ENCODE measurements at regions not wholly inside any gene's neighbourhood (a gene's known extent, or its start where the extent isn't known, plus 50 kb on each side); places are given as distances from the start of the nearest gene placed in this dataset.

DNA sequence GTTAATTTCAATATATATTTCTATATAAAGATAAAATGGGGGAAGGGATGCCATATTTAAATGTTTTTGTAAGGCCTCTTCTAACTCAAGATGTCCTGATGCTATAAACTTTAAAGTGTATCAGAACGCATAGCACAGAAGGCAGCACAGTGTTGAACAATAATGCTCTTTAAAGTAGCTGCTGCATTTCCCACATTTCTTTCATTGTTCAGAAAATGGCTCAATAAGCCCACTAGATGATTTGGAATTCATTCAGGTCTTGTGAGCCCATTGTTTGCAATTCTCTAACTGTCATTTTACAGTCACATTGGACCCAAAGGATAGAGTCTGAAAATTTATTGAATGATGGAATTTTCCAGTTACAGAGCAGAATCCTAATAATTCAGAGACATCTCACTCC, 64.0 kb upstream of the PCED1B start:
- no peak overlapping the region for H3K9ac ChIP-seq (ENCODE audit: low read depth in 2 of 2, low read length in 2 of 2)
- intact Hi-C loops (cut with DNase I), result no loop called here
- H3K9me3 ChIP-seq, result no peaks in the 10 kb centered on the region
- H3K4me1 ChIP-seq, result no peaks in the 10 kb centered on the region
- DNase-seq, result no peak
- no peaks in the 10 kb centered on the region for H3K36me3 ChIP-seq
- H3K27ac ChIP-seq, result no peak overlapping the region
- H3K27me3 ChIP-seq, result no peaks in the 10 kb centered on the region
- TF ChIP-seq, protein P1, sequence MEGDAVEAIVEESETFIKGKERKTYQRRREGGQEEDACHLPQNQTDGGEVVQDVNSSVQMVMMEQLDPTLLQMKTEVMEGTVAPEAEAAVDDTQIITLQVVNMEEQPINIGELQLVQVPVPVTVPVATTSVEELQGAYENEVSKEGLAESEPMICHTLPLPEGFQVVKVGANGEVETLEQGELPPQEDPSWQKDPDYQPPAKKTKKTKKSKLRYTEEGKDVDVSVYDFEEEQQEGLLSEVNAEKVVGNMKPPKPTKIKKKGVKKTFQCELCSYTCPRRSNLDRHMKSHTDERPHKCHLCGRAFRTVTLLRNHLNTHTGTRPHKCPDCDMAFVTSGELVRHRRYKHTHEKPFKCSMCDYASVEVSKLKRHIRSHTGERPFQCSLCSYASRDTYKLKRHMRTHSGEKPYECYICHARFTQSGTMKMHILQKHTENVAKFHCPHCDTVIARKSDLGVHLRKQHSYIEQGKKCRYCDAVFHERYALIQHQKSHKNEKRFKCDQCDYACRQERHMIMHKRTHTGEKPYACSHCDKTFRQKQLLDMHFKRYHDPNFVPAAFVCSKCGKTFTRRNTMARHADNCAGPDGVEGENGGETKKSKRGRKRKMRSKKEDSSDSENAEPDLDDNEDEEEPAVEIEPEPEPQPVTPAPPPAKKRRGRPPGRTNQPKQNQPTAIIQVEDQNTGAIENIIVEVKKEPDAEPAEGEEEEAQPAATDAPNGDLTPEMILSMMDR (IDR thresholded peaks at IDR 0.05), result no peak
- no peak overlapping the region for H3K4me3 ChIP-seq

DNA sequence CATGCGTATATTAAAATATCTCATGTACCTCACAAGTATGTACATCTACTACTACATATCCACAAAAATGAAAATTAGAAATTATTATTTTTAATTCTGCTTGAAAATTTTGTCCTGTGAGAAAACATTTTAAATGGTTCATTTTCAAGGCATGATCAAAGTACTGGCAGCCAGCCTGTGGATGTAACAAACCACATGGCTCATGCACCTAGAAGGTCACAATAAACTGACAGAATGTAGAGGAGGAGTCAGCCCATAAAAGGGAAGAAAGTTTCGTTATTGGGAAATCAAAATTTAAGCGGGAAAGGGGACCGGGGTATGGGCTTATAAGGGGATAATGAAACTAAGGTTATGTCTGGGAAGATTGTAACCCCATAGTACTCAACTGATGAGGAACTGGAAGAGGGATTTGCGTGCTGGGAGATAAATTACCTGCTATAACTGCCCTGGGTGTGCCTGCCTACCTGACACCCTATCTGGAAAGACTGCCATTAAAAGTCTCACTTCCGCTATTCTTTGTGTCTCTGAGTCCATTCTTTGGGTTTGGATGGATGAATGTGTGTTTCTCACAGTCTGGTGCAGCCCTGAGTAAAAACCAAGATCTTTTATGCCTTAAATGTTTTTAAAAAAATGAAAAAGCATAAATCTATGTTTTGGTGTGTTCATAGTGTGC, 62.2 kb upstream of the PCED1B start:
- Histone ChIP-seq H3K27ac (no peak overlapping the region), H3K27me3 (no peaks in the 10 kb centered on the region), H3K4me1 (no peaks in the 10 kb centered on the region), H3K36me3 (no peaks in the 10 kb centered on the region), H3K9ac (ENCODE audit: low read depth in 2 of 2, low read length in 2 of 2) (no peak overlapping the region), H3K4me3 (no peak overlapping the region), H3K9me3 (no peaks in the 10 kb centered on the region)
- TF ChIP-seq, protein P1 (IDR thresholded peaks at IDR 0.05), result no peak
- intact Hi-C loops (cut with DNase I), result no loop called here
- DNase-seq, result no peak

DNA sequence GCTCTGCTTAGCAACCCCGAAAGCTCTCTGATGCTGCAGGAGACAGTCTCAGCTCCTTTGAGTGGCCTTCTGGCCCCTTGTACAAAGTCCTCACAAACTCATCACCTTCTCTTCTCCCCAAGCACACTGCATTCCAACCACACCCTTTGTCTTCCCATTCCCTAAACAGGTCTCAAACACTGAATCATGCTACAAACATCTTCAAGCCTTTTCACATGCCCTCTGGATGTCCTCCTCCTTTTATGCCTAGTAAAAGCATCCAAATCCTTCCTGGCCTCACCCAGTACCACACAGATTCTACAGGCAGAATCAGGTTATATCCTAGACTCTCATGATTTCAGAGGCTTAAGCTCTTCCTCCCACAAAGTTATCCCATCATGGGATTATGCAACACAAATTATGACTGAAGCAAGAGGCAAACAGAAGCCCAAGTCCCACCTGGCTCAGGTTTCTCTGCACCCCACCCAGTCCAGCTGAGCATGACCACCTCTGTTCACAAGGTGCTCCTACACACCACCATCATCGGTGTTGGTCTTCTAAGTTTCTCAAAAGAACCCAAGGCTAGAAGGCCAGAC, 61.4 kb upstream of the PCED1B start:
- H3K27me3 ChIP-seq, result no peaks in the 10 kb centered on the region
- no peaks in the 10 kb centered on the region for H3K4me1 ChIP-seq
- no peaks in the 10 kb centered on the region for H3K9me3 ChIP-seq
- H3K4me3 ChIP-seq, result no peak overlapping the region
- TF ChIP-seq, protein P1 (IDR thresholded peaks at IDR 0.05), result no peak
- no peak overlapping the region for H3K27ac ChIP-seq
- no peak overlapping the region for H3K9ac ChIP-seq (ENCODE audit: low read depth in 2 of 2, low read length in 2 of 2)
- intact Hi-C loops (cut with DNase I), result no loop called here
- DNase-seq, result no peak
- no peaks in the 10 kb centered on the region for H3K36me3 ChIP-seq

DNA sequence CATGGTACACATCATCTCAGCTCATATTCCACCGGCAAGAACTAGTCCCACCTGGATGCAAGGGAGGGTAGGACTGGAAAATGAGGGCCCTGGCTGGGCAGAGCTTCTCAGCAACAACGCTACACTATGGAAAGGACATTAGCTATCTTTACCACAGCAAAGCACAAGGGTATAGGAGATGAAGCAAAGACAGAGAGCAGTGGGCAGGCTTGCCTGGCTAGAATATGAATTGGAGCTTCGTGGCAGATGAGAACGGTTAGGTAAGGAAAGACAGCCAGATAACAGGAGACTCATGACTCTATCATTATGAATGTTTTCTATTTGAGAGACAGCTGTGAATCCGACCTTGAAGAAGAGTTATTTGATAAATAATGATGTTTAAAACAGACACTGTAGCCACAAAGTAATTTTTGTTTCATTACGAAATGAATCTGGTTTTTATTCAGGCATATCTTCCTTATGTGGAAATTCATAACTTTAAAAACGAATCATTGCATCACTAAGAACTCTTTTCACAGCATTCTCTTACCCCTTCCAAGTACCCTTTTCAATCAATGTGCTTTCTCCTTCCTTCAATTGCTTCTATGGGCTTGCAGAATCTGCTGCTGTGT, 59.1 kb upstream of the PCED1B start:
- TF ChIP-seq, protein P1 (IDR thresholded peaks at IDR 0.05), result no peak
- Histone ChIP-seq H3K27me3 (no peaks in the 10 kb centered on the region), H3K9me3 (no peaks in the 10 kb centered on the region), H3K27ac (no peak overlapping the region), H3K36me3 (no peaks in the 10 kb centered on the region), H3K9ac (ENCODE audit: low read depth in 2 of 2, low read length in 2 of 2) (no peak overlapping the region), H3K4me1 (no peaks in the 10 kb centered on the region), H3K4me3 (no peak overlapping the region)
- no peak for DNase-seq
- intact Hi-C loops (cut with DNase I), result loop anchor here (10.0 kb wide), 1 partner anchor 346 kb away; no protein-coding TSS in a partner anchor

DNA sequence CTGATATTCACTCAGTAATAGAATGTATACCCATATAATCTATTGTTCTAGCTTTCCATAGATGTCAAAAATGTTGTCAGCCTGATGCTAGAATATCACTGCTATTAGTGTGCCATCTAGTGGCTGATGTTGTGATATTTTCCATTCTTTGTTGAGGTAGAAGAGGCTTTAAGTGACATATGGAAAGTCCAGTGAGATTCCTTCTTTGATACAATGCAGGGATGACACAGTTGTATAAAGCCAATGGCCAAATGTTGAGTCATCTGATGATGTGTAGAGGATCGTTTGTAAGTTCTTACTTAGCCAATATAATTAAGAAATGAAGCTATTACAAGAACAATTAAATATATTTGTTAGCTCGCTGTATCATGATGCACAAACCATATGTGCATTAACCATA, 58.1 kb upstream of the PCED1B start:
- Histone ChIP-seq H3K4me3 (no peak overlapping the region), H3K9me3 (no peaks in the 10 kb centered on the region), H3K27me3 (no peaks in the 10 kb centered on the region), H3K9ac (ENCODE audit: low read depth in 2 of 2, low read length in 2 of 2) (no peak overlapping the region), H3K4me1 (no peaks in the 10 kb centered on the region), H3K27ac (no peak overlapping the region), H3K36me3 (no peaks in the 10 kb centered on the region)
- no peak for DNase-seq
- TF ChIP-seq, protein P1 (IDR thresholded peaks at IDR 0.05), result peak; percentile 47
- intact Hi-C loops (cut with DNase I), result loop anchor here (10.0 kb wide), 1 partner anchor 346 kb away; no protein-coding TSS in a partner anchor

Measured in colonic mucosa (tissue), 4 donors.